Endothelial cell (in vitro differentiated cells): ENCODE measurements at regions not wholly inside any gene's neighbourhood (a gene's known extent, or its start where the extent isn't known, plus 50 kb on each side); places are given as distances from the start of the nearest gene placed in this dataset.

Source experiments
- DNase-seq: peaks from one replicate; pipeline ENCODE4 v3.0.0; 2021; ENCODE audit warnings: low spot score
- H3K27ac Mint-ChIP-seq: one replicate; pipeline ENCODE4 v1.8.0; 2021; ENCODE audit warnings: mixed read lengths, inconsistent platforms; ENCODE audit not compliant: unreplicated experiment
- H3K27me3 Mint-ChIP-seq: one replicate; pipeline ENCODE4 v1.8.0; 2021; ENCODE audit warnings: mild to moderate bottlenecking, moderate library complexity, mixed read lengths, inconsistent platforms; ENCODE audit not compliant: unreplicated experiment
- H3K36me3 Mint-ChIP-seq: one replicate; pipeline ENCODE4 v1.8.0; 2021; ENCODE audit warnings: mild to moderate bottlenecking, low read depth, mixed read lengths, inconsistent platforms; ENCODE audit not compliant: unreplicated experiment
- H3K4me1 Mint-ChIP-seq: one replicate; pipeline ENCODE4 v1.8.0; 2021; ENCODE audit warnings: mild to moderate bottlenecking, mixed read lengths, inconsistent platforms; ENCODE audit not compliant: unreplicated experiment
- H3K4me3 Mint-ChIP-seq: one replicate; pipeline ENCODE4 v1.8.0; 2021; ENCODE audit warnings: mild to moderate bottlenecking, mixed read lengths, inconsistent platforms; ENCODE audit not compliant: unreplicated experiment
- H3K9me3 Mint-ChIP-seq: one replicate; pipeline ENCODE4 v1.8.0; 2021; ENCODE audit warnings: mixed read lengths, inconsistent platforms; ENCODE audit not compliant: unreplicated experiment
- CTCF ChIP-seq: fragments of 200-600 bp; sonication (generic); IDR thresholded peaks from one replicate; pipeline ENCODE4 v1.5.0; 2021; ENCODE audit warnings: antibody characterized with exemption; ENCODE audit not compliant: unreplicated experiment

DNA sequence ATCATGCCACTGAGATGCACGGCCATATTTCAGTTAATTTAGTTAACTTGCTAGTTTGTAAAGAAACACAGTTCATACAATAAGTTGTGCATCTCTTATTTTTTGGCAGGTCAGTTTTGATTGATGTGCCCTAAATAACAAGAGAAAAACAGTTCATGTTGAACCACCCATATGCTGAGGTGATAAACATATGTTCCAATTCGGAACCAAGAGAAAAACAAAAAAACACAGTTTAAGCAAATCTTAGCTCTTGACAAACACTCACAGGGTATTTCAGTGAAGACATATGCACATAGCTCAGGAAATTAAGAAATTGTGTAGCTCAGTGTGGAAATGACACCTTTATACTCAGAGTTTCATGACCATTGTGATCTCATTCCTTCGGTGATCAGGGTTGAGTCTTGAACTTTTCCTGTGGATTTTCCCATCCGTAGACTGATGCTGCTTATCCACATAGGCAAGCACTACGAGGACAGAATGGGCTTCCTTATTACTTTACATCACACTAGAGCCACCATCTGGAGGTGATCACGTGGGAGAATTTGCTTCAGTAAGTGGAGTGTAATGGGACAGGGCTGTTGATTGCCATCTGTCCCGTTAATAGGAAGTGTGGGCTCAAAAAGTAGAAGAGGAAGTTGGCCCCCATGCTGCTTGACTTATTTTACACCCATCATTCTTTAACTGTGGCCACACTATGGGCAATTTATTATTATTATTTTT is 773.0 kb downstream of the MTRR start:
- Mint-ChIP-seq H3K36me3 (no peaks in the 10 kb centered on the region), H3K27ac (no peak overlapping the region), H3K27me3 (no peaks in the 10 kb centered on the region), H3K4me1 (no peaks in the 10 kb centered on the region), H3K4me3 (no peak overlapping the region), H3K9me3 (no peaks in the 10 kb centered on the region)
- DNase-seq, result no peak
- no peak for TF ChIP-seq CTCF

- H3K4me3 Mint-ChIP-seq, result no peak overlapping the region
- H3K27ac Mint-ChIP-seq, result no peak overlapping the region
- TF ChIP-seq CTCF, result no peak
- H3K36me3 Mint-ChIP-seq, result no peaks in the 10 kb centered on the region
- no peak for DNase-seq
- H3K4me1 Mint-ChIP-seq, result no peaks in the 10 kb centered on the region
- H3K27me3 Mint-ChIP-seq, result no peaks in the 10 kb centered on the region
- no peaks in the 10 kb centered on the region for H3K9me3 Mint-ChIP-seq
Observed at GRCh38 chr5:8644377-8644776, 775.4 kb downstream of the MTRR start.

- Mint-ChIP-seq H3K27me3 (no peaks in the 10 kb centered on the region), H3K9me3 (no peaks in the 10 kb centered on the region), H3K4me1 (no peaks in the 10 kb centered on the region), H3K4me3 (no peak overlapping the region), H3K27ac (no peak overlapping the region), H3K36me3 (no peaks in the 10 kb centered on the region)
- no peak for DNase-seq
- TF ChIP-seq CTCF, result no peak
Observed at GRCh38 chr5:8647111-8647510, 778.2 kb downstream of the MTRR start.

GRCh38 chr5:8650186-8650585 is 781.2 kb downstream of the MTRR start:
- H3K9me3 Mint-ChIP-seq, result no peaks in the 10 kb centered on the region
- no peak for DNase-seq
- H3K4me3 Mint-ChIP-seq, result no peak overlapping the region
- H3K27ac Mint-ChIP-seq, result no peak overlapping the region
- no peaks in the 10 kb centered on the region for H3K27me3 Mint-ChIP-seq
- H3K4me1 Mint-ChIP-seq, result no peaks in the 10 kb centered on the region
- no peak for TF ChIP-seq CTCF
- no peaks in the 10 kb centered on the region for H3K36me3 Mint-ChIP-seq

DNA sequence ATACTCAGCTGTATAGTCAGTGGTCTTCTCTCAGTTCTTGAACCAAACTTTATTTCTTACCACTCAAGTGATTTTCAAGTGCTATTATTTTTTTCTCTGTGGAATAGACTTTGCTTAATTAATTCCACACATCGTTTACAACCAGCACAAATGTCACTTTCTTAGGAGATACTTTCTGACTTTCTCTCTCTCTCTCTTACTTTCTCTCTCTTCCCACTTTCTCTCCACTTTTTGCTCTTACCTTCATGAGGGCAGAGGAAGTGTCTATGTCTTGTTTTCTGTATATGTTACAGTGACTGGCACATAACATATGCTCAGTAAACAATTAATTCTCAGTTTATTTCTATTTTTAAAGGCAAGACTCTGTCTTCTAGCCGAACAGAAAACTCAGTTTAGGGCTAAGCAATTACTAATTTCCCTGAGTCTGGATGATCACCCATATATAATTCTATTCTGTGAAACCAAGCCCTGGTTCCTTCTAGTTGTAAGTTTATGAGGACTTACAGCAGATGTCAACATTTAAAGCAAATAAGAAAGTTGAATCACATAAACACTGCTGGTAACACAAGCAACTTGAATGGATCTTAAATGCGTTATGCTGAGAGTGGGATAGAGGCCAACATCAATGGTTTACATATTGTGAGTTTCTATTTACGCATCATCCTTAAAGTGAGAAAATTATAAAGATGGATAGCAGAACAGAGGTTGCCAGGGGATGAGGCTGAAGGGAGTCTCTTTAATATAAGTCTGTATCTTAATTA is 791.4 kb downstream of the MTRR start:
- Mint-ChIP-seq H3K27ac (no peak overlapping the region), H3K36me3 (no peaks in the 10 kb centered on the region), H3K27me3 (no peaks in the 10 kb centered on the region), H3K4me3 (no peak overlapping the region), H3K4me1 (no peaks in the 10 kb centered on the region), H3K9me3 (no peaks in the 10 kb centered on the region)
- DNase-seq, result no peak
- no peak for TF ChIP-seq CTCF
